Eye (tissue), 1 donor: ENCODE measurements at regions not wholly inside any gene's neighbourhood (a gene's known extent, or its start where the extent isn't known, plus 50 kb on each side); places are given as distances from the start of the nearest gene placed in this dataset.
"Not testable (repeated sequence)": the region's sequence is repeated elsewhere in the genome, so short reads cannot be mapped to it uniquely, and the experiment has no call there.

Experiments used
- DNase-seq: peaks from one replicate; pipeline ENCODE4 v3.0.0-alpha.2; 2015

DNA sequence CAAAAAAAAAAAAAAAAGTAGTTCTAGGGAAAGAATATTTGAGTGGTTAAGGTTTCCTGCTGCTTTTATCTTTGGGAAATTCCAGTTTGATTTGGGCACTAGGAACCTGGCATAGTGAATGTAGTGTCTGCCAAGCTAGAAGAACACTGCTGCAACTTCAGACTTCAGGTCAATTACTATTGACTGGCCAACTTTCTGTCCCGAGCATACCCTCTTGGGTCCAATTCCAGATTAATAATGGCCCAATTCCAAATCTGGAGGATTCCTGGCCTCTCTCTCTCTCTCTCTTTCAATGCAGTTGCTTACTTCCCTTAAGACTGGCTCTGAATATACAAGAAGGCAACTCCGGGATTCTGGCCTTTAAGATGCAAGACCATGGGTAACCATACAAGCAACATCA, 74.9 kb downstream of the ANKEF1 start:
- no peak for DNase-seq

DNA sequence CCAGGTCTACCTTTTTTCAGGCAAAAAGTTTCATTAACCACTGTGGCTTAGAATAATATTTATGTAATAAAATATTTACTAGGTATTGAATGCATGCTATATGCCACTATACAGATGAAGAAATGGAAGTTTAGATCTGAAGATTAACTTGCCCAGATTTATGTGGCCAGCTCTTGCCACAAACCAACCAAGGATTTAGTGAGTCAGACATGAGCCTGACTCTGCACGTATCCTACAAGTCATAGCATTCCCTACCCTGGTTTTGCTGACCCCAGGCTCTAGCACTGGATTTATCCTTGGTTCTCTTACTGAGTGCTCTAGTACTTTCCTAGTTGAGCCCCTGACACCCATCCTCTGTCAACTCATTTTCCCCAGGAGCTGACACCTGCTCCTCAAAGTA, 75.4 kb downstream of the ANKEF1 start:
- DNase-seq, result no peak

DNA sequence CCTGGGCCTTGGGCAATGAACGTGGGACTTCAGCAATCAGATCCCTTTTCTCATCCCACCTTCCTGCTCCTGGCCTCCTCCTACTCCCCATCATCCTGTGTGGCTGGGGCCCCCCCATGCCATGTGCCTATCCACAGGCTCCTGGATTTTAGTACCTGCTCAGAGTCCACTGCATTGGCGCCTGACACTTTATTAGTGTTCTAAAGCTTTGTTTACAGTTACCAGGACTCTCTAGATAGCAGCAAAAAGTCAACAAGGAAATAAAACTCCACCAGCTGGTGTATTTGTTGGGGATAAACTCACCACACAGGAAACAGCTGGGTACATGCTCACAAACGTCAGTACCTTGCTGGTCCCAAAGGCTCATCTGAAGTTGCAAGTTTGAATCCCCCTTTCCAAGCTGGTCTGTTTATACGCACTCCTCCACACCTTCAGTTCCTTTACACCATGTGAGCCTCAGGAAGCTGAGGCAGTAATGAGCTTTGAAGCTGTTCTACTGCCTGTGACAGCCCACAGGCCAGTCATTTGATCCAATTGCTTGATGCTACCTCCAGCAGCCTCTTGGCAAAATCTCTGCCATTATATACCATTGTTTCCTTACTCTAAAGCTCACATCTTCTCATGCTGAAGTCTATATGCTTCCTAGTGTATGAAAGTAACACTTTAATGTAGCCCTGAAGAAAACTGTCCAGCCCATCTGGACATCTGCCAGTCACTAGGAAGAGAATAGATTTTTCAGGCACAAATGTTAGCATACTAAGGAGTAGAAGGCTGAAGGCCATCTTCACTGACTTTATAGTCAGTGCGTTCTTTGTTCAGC, 76.6 kb downstream of the ANKEF1 start:
- no peak for DNase-seq

DNA sequence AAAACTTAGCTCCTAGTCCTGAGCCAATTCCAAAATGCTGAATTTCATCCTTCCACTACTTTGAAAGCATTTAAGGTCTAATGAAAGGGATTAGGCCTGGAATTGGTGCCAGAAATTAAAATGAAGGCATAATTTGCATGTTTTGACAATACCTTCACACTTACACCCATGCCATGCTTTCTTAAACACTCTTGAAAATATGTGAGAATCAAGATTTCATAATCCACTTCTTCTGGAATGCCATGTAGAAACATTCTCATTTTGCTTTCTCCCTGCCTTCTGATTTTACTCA, 77.1 kb downstream of the ANKEF1 start:
- no peak for DNase-seq

DNA sequence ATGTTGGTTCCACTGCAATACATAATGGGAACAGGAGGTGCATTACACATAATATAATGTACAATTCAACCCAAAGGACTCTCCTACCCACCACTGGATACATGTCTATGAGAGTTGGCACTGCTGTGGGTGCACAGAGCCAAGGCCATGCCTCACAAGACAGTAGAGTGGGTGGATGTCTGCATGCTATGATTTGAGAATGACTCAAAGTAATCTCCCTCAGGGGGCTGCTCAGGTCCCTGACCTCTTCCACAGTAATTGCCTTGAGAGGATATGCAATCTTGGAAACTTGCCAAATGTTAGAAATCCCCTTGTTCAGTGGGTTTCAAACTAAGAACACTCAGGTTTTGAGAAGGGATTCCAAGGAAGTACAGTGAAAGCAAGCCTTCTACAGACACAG, 79.0 kb downstream of the ANKEF1 start:
- peak; percentile 30 for DNase-seq

DNA sequence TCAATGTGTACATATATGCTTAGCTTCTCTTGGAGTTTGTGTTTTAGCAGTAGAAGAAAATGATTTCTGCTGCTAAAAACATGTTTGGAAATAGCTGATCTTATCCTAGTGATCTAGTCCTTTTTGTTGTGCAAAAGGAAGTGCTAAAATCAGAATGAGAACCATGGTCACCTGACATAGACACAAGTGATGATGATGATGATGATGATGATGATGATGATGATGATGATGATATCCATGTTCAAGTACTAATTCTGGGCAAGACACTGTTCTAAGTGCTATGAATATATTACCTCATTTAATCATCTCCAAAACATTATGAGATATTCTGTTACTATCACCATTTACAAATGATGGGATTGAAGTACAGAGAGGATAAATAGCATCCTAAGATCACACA, 79.8 kb downstream of the ANKEF1 start:
- DNase-seq, result no peak

DNA sequence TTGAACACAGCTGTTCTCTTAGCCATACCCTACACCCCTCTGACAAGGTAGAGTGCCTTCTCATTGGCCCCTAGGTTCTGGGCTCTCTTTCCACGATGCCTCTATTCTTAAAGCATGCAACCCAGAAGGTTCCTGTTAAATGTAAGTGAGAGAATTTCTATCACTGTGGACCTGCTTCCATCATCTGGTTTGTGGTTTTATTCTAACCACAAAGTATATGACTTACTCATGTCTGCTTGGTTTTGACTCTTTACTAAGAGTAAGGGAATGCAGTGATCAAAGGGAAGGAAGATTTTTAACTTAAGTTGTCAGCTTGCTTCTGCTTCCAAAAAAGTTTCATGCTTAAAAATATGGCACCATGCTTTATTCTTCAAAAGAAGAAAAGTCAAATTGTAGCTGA, 80.2 kb downstream of the ANKEF1 start:
- no peak for DNase-seq

DNA sequence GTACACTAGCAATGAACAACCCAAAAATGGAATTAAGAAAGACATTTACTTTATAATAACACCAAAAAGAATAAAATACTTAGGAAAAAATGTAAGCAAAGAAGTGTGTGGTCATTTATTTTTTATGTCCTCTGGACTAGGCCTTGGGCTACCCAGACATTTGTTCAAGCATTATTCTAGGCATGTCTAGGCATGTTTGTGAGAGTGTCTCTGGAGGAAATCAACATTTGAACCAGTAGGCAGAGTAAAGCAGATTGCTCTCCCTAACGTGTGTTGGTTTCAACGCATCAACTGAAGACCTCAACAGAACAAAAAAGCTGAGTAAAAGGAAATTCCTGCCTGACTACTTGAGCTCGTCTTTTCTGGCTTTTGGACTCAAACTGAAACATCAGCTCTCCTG, 84.5 kb downstream of the ANKEF1 start:
- no peak for DNase-seq

DNA sequence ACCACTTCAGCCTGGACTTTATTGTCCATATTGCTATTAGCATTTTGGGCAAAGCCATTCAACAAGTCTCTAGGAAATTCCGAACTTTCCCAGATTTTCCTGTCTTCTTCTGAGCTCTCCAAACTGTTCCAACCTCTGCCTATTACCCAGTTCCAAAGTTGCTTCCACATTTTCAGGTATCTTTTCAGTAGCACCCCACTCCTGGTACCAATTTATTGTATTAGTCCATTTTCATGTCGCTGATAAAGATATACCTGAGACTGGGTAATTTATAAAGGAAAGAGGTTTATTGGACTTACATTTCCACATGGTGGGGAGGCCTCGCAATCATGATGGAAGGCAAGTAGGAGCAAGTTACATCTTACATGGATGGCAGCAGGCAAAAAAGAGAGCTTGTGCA, 90.1 kb downstream of the ANKEF1 start:
- not testable (repeated sequence) for DNase-seq

DNA sequence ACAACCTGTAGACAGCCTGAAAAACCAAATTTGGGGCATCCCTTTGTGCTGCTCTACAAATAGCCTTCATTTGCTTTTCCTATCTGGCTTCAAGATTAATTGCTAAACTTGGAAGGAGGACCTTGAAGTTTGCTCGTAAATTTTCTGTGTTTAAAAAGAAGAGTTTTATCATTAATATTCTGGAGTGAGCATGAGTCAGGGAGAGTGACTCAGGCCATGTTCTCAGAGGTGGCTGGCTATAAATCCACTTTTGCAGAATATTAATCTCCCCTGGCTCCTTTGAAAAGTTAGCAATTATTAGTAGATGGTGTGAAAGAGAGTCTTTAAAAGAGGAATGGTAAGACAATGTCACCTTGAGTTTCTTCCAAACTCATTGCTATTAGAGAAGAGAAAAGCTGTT, 91.0 kb downstream of the ANKEF1 start:
- no peak for DNase-seq

DNA sequence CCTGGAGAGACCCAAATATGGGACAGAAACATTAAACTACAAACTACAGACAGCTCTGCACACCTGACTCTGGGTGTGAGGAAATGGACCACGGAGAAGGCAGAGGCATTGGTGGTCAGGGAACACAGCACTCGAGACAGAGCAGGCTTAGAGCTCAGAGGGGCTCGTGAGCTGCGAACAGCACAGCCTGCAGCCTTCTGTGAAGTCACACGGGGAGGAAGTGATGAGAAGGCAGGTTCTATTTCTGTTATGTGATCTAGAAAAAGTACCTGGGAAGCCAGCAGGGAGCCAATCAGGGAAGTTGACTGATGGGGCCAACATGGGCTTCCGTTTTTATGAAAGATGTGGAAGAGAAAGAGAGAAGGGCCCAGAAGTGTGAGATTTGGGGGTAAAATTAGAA, 88.9 kb upstream of the SNAP25 start:
- DNase-seq, result no peak

DNA sequence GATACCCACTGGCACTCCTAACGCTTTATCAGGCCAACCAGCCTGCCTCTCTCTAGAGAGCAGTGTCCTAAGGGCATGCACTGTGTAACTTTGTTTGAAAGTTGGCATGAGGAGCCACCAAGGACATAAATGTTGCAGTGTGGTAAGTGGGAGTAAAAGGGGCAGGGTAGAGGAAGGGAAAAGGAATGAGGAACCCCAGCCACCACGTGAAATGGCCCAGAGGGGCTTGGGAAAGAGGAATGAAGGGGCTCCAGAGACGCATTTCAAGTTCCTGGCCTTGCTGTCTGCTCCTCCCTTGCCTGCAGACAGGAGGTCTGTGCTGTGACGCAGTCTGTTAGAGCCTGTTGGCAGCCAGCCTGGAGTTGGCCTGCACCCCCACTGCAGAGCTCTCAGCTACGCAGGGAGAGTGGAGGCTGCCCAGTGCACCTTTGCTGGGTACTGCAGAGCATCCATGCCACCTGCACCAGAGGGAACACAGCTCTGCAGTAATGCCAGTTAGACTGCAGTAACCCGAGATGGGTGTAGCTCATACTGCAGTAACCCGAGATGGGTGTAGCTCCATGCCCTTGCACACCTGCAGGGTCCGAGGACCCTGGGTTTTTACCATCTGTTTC, 86.8 kb upstream of the SNAP25 start:
- DNase-seq, result peak; percentile 55

DNA sequence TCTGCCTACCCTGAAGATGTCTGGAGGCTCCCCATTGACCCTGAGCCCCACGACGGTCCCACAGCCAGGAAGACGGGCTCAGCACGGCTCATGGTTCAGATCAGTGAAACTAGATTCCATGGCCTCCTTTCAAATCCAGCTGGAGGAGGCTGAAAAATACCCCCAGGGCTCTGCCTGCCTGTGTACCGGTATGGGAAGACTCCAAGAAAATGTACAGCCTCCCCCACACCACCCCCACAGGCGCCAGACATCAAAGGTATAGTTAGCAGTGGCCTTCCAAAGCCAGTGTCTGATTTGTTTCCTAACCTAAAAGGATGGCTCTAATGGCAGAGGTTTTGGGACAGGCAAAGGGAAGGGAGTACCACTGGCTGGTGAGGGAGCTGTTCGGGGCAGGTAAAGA, 86.2 kb upstream of the SNAP25 start:
- no peak for DNase-seq

DNA sequence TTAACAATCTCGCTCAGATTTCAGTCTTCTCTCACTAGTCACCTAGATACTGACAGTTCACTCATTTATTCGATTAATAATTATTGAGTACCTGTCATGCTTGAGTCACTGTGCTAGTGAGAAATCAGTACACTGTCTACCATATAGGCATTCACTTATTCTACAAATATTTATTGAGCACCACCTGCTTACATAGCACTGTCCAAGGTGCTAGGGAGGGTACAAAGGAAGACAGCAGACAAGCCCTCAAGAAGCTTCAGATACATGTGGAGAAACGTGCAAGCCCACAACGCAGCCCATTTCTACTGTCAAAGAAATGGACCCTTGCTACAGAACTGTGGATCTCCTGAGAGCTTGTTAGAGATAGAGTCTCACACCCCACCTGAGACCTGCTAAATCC, 85.1 kb upstream of the SNAP25 start:
- DNase-seq, result no peak

DNA sequence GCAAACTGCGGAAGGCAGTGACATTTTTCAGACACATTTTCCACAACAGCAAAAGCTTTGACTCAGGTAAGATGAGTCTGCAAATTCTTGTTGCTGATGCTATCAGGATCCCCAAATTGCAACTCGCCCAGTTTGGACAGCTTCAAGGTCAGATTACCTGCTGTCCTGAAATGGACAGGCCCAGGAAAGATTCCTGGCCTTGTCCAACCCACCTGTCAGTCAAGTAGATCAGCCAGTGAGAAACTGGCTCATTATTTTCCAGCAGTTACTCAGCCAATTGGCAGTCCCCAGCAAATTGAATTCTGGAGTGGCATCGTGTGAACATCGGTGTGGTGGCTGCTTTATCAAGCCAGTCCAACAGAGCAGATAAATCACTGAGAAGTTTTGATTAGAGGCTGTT, 84.5 kb upstream of the SNAP25 start:
- no peak for DNase-seq

DNA sequence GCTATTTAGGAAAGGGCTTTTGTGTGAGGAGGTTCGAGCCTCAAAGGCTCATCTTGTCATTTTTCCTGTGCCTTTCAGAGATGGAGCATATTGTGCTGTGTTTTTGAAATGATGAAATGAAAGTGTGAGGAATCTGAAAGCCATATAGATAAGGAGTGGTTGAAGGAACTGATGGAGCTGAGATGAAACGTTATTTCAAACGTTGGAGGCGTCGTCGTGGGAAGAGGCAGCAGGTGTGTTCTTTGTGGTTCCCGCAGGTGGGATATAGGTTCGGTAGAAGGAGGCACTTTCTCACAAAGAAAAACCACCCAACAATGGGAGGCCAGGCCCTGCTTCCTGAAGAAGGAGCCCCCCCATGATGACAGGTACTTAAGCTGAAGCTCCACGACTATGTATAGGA, 83.2 kb upstream of the SNAP25 start:
- no peak for DNase-seq

DNA sequence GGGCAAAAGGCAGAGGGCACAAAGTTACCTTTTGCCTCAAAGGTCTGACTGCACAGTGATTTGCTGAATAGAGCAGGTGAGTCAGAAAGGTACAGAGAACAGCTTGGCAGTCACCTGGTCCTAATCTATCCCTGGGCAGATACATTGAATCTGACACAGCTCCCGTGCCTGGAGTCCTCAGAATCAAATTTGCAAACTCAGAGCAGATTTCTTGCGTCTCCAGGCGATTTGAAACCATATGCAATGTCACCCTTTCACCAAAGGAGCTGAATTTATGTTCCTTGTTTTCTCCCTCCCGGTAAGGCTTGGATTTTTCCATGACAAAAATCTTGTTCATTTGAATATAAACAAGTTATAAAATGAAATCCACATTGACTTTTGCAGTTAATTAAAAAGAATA, 81.6 kb upstream of the SNAP25 start:
- DNase-seq, result no peak

DNA sequence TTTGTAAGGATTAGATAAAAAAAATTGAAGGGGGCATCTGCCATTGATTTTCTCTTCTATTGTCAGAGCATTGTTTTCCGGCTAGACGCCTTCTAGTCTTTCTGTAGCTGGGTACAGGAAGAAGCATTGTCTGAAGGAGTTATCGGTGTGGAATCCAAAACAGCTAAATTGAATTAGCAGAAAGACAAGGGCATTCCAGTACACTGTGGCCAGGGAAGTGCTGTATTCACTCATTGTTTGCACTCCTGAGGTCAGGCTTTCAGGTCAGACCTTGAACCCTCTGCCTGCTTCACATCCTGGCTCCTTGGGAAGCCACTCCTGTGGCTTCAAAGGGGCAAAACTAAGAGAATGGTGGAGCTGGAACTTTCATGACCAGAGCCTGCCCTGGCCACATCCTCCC, 81.1 kb upstream of the SNAP25 start:
- peak; percentile 22 for DNase-seq

DNA sequence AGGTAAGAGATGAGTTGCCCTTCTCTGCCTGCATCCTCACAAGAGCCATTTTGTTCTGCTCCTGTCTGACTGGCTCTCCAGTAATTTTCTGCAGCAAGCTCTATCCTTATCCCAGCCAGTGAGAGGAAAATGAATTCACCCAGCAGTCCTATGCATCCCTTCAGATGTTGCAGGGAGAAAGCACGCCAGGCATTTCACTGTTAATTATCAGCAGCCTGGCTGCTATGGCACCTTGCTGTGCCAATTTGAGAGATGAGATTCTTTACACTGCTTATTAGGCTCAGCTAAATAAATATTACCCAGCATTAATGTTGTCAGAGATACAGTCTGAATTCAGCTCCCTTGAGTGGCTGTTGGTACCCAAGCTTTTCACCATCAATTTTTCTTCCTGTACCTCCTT, 61.1 kb upstream of the SNAP25 start:
- DNase-seq, result no peak

DNA sequence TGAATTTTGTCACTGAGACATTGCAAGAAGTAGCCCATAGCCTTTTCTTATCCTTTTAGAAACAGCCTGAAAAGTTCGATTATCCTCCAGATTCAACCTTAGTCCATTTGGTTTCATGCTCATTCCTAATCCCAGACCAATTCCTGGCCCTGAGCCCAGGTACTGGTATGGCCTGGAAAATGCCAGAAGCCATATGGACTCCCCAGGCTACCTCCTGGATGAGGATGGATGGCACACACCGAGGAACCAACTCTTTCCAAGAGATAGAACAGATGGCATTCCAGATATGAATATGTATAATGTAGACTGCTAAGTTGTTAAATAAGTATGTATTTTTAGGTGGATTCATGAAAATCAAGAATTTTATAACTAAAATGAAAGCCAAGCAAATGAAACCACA, 51.6 kb upstream of the SNAP25 start:
- DNase-seq, result no peak

DNA sequence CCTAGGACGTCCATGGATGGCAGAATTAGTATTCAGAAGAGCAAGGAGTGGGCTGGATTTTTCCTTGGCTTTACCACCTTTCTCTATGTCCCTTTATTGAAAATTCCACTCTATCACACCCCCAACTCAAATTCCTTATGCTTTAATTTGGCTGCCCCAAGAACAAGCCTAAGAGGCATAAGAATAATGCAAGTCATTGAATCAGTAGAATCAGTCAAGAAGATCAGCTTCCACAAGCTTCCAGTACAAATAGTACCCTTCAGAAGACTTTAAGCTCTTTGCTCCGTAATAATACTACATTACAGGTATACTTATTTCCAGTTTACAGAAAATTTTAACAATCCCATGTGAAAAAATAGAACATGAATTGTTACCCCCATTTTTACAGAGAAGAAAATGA, 51.0 kb upstream of the SNAP25 start:
- DNase-seq, result no peak
